GM12891 (cell line): ENCODE measurements at regions not wholly inside any gene's neighbourhood (a gene's known extent, or its start where the extent isn't known, plus 50 kb on each side); places are given as distances from the start of the nearest gene placed in this dataset.
"Not testable (repeated sequence)": the region's sequence is repeated elsewhere in the genome, so short reads cannot be mapped to it uniquely, and the experiment has no call there.

Experiments used
- POLR2A ChIP-seq: IDR thresholded peaks from 2 replicates; pipeline ENCODE4 v1.6.1; 2011; ENCODE audit warnings: low read depth, low read length, control low read depth
- POLR2AphosphoS5 ChIP-seq: IDR thresholded peaks from 2 replicates; pipeline ENCODE4 v1.6.1; 2011; ENCODE audit warnings: low read depth, low read length, control low read depth
- POU2F2 ChIP-seq: IDR thresholded peaks from 2 replicates; pipeline ENCODE4 v1.6.1; 2011; ENCODE audit warnings: low read depth, mild to moderate bottlenecking, control low read depth, low read length, moderate library complexity
- SPI1 ChIP-seq: IDR thresholded peaks from 2 replicates; pipeline ENCODE4 v1.6.1; 2011; ENCODE audit warnings: low read depth, low read length, control low read depth
- TAF1 ChIP-seq: IDR thresholded peaks from 2 replicates; pipeline ENCODE4 v1.6.1; 2011; ENCODE audit warnings: low read depth, low read length, control low read depth

- TF ChIP-seq TAF1, POLR2A, POLR2AphosphoS5, POU2F2, SPI1: not testable (repeated sequence)
These were observed 288.1 kb upstream of the PLGLB1 start for GRCh38 chr2:87309785-87310184.
